Thoracic aorta (tissue), 2 donors: ENCODE measurements at regions not wholly inside any gene's neighbourhood (a gene's known extent, or its start where the extent isn't known, plus 50 kb on each side); places are given as distances from the start of the nearest gene placed in this dataset.

Source experiments
- ATAC-seq: fragments of 150-250 bp; one replicate; pipeline ENCODE4 v1.8.0; 2017; ENCODE audit warnings: low read depth; ENCODE audit not compliant: insufficient number of reproducible peaks, low FRiP score
- DNase-seq: peaks from one replicate; pipeline ENCODE4 v3.0.0-alpha.2; 2020; ENCODE audit warnings: low spot score
- H3K27ac ChIP-seq, 2 donors: fragments of 200-600 bp; sonication (generic); 1 replicate in 1 of 2; 2 replicates in 1 of 2; pipeline ENCODE4 v1.5.1; 2016; ENCODE audit warnings: mild to moderate bottlenecking in 2 of 2, moderate library complexity in 2 of 2
- H3K27me3 ChIP-seq: fragments of 200-600 bp; sonication (generic); replicated peaks from 2 replicates; pipeline ENCODE4 v1.6.0; 2016; ENCODE audit warnings: mild to moderate bottlenecking; ENCODE audit not compliant: insufficient read depth
- H3K36me3 ChIP-seq: fragments of 200-600 bp; sonication (generic); one replicate; pipeline ENCODE4 v1.5.1; 2016
- H3K4me1 ChIP-seq, 2 donors: fragments of 200-600 bp; sonication (generic); 1 replicate in 1 of 2; 2 replicates in 1 of 2; pipeline versions ENCODE4 v1.5.1 to v1.6.0; 2016; ENCODE audit warnings: low read depth in 2 of 2, mild to moderate bottlenecking in 1 of 2; ENCODE audit not compliant: control insufficient read depth in 1 of 2
- H3K4me3 ChIP-seq: fragments of 200-600 bp; sonication (generic); 2 replicates; pipeline ENCODE4 v1.5.1; 2016; ENCODE audit warnings: mild to moderate bottlenecking
- H3K9me3 ChIP-seq: fragments of 200-600 bp; sonication (generic); 2 replicates; pipeline ENCODE4 v1.5.1; 2016
- TF ChIP-seq, protein P1 (sequence below): fragments of 200-600 bp; sonication (generic); IDR thresholded peaks from one replicate; pipeline ENCODE4 v1.5.1; 2019; ENCODE audit warnings: antibody characterized with exemption

DNA sequence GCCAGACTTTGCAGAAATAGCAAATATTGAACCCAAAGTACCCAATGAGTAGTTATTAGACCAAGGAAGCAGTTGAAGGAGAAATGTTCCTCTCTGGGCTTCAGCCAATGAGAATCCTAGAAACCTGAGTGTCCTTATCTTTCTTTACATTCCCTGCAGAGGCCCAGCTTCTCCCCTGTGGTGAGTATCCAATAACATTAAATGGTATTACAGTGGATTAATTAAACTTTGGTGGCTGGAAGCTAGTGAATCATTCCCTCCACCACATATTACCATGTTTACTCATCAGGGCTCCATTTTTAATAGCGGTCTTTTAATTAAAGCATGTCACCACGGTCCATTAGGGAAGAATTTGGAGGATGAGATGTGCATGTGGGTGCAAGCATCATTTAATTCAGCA lies 74.0 kb downstream of the UNC5CL start:
- Histone ChIP-seq H3K4me3 (no peak overlapping the region), H3K36me3 (no peaks in the 10 kb centered on the region), H3K9me3 (no peaks in the 10 kb centered on the region), H3K27ac (no peak overlapping the region), H3K27me3 (no peaks in the 10 kb centered on the region), H3K4me1 (no peaks in the 10 kb centered on the region)
- TF ChIP-seq, protein P1, sequence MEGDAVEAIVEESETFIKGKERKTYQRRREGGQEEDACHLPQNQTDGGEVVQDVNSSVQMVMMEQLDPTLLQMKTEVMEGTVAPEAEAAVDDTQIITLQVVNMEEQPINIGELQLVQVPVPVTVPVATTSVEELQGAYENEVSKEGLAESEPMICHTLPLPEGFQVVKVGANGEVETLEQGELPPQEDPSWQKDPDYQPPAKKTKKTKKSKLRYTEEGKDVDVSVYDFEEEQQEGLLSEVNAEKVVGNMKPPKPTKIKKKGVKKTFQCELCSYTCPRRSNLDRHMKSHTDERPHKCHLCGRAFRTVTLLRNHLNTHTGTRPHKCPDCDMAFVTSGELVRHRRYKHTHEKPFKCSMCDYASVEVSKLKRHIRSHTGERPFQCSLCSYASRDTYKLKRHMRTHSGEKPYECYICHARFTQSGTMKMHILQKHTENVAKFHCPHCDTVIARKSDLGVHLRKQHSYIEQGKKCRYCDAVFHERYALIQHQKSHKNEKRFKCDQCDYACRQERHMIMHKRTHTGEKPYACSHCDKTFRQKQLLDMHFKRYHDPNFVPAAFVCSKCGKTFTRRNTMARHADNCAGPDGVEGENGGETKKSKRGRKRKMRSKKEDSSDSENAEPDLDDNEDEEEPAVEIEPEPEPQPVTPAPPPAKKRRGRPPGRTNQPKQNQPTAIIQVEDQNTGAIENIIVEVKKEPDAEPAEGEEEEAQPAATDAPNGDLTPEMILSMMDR, result no peak
- no peak for DNase-seq
- no peak for ATAC-seq

DNA sequence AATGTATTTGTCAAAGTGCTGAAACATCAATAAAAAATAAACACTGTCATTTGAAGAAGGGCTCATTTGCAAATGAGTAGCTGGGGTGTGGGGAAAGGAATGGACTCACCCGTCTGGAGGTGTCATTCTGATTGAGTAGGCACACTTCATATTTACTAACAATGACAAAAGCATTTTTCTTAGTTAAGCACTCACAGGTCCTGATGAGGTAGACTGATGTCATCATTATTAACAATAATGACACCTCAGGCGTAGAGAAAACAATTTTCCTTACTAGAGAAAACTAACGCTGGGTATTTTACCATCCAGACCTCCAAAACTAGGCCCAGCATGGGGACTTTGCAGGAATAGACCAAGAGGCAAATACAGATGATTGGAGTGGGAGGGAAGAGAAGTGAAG lies 76.0 kb downstream of the UNC5CL start:
- no peaks in the 10 kb centered on the region for H3K27me3 ChIP-seq

DNA sequence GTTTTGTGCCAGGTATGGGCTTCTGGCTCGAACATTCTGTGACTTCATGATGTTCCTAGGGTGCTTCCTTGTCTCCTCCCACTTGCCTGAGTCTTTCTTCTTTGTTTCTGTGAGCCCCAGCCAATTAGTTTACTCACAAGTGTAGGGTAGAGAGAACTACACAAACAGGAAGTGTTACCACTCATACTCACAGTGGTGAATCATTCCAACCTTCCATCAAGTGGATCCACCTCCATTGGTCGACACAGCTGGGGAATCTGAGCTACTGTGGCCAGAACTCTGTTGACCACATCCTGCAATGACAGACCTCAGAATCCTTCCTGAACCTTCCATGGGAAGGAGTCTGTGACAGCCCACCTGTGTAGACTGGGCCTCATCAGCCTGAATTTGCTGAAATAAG lies 76.8 kb downstream of the UNC5CL start:
- no peak for DNase-seq
- H3K9me3 ChIP-seq, result no peaks in the 10 kb centered on the region
- no peak overlapping the region for H3K4me3 ChIP-seq
- no peak overlapping the region for H3K27ac ChIP-seq
- H3K27me3 ChIP-seq, result no peaks in the 10 kb centered on the region
- no peak for ATAC-seq
- H3K36me3 ChIP-seq, result no peaks in the 10 kb centered on the region
- TF ChIP-seq, protein P1, result no peak
- no peaks in the 10 kb centered on the region for H3K4me1 ChIP-seq

More for the DNA sequence above, 76.0 kb downstream of the UNC5CL start:
- ATAC-seq (no peak), DNase-seq (no peak)
- Histone ChIP-seq H3K9me3 (no peaks in the 10 kb centered on the region), H3K36me3 (no peaks in the 10 kb centered on the region), H3K4me1 (no peaks in the 10 kb centered on the region), H3K4me3 (no peak overlapping the region), H3K27ac (no peak overlapping the region)
- TF ChIP-seq, protein P1, result no peak

DNA sequence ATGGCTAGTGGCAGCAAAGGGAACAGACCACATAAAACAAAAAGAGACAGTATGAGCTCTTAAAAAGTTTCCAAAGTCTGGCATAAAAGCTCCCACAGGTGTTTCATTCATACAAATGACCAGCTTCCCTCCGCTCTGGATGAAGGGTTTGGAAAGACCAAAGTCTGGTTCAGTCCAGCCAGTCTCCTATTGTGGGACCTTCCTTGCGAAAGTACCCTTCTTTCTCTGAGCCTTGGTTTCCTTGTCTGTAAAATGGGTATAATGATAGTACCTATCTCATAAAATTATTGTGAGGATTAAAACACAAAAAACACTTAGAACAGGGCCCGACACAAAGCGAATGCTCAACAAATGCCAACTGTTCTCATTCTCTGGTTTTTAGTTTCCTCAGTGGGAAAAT lies 77.2 kb downstream of the UNC5CL start:
- Histone ChIP-seq H3K36me3 (no peaks in the 10 kb centered on the region), H3K27me3 (no peaks in the 10 kb centered on the region), H3K27ac (no peak overlapping the region), H3K4me3 (no peak overlapping the region), H3K4me1 (no peaks in the 10 kb centered on the region), H3K9me3 (no peaks in the 10 kb centered on the region)
- ATAC-seq (no peak), DNase-seq (no peak)
- TF ChIP-seq, protein P1, result no peak

DNA sequence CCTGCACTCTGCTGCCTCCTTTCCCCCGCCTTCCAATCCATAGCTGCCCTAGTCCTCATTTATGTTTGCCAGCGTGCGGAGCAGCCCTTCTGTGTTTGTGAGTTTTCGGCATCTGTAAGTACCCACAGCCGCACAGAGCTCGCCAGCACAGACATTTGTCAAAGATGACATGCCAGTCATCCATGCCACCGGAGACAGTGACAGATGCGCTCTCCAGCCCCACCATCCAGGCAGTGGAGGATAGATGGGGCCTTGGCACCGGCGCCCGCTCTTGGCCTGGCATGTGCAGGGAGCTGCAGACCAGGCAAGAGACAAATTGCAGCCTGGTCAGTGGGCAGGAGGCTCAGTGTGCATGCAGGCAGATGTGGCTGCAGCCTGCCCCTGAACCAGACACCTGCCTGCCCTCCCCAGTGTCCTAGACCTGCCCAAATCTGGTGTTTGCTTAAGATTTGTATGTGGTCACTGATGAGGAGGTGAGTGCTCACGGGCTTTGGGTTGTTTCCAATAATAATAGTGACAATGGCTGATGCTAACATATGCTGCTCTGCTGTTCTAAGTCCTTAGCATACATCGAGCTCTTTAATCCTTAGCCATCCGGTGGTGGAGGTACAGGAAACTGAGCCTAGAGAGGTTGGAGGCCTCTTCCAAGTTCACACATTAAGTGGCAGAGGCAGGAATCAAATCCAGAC lies 78.1 kb downstream of the UNC5CL start:
- Histone ChIP-seq H3K4me3 (no peak overlapping the region), H3K36me3 (no peaks in the 10 kb centered on the region), H3K27ac (no peak overlapping the region), H3K27me3 (no peaks in the 10 kb centered on the region), H3K4me1 (no peaks in the 10 kb centered on the region), H3K9me3 (no peaks in the 10 kb centered on the region)
- ATAC-seq (no peak), DNase-seq (no peak)
- TF ChIP-seq, protein P1, result no peak
